Muscle of leg (tissue), 3 donors: ENCODE measurements at regions not wholly inside any gene's neighbourhood (a gene's known extent, or its start where the extent isn't known, plus 50 kb on each side); places are given as distances from the start of the nearest gene placed in this dataset.

Experiments
- DNase-seq: peaks from one replicate; pipeline ENCODE4 v3.0.0; 2013
- H3K27ac ChIP-seq: one replicate; pipeline ENCODE4 v1.5.1; 2013; ENCODE audit warnings: mild to moderate bottlenecking, low read length, control low read depth
- H3K27me3 ChIP-seq: one replicate; pipeline ENCODE4 v1.6.1; 2013; ENCODE audit warnings: low read length; ENCODE audit not compliant: control insufficient read depth, insufficient read depth
- H3K36me3 ChIP-seq: one replicate; pipeline ENCODE4 v1.6.1; 2013; ENCODE audit warnings: low read length; ENCODE audit not compliant: control insufficient read depth, insufficient read depth
- H3K4me1 ChIP-seq: one replicate; pipeline ENCODE4 v1.6.1; 2013; ENCODE audit warnings: low read length; ENCODE audit not compliant: control insufficient read depth, insufficient read depth
- H3K4me3 ChIP-seq: one replicate; pipeline ENCODE4 v1.5.1; 2013; ENCODE audit warnings: low read length, control low read depth
- H3K9me3 ChIP-seq: replicated peaks from 2 replicates; pipeline ENCODE4 v1.6.1; 2013; ENCODE audit warnings: low read depth, low read length; ENCODE audit not compliant: control insufficient read depth
- WGBS: methylation state at CpG from one replicate; pipeline ENCODE4 v1.1.5; 2013; ENCODE audit warnings: missing lambda C conversion rate; ENCODE audit not compliant: insufficient coverage; 5-methylcytosine and 5-hydroxymethylcytosine counted together

- no peak overlapping the region for H3K27ac ChIP-seq
- H3K4me1 ChIP-seq = no peaks in the 10 kb centered on the region
Observed at GRCh38 chr1:100627054-100627716, 89.2 kb downstream of the GPR88 start.

DNA sequence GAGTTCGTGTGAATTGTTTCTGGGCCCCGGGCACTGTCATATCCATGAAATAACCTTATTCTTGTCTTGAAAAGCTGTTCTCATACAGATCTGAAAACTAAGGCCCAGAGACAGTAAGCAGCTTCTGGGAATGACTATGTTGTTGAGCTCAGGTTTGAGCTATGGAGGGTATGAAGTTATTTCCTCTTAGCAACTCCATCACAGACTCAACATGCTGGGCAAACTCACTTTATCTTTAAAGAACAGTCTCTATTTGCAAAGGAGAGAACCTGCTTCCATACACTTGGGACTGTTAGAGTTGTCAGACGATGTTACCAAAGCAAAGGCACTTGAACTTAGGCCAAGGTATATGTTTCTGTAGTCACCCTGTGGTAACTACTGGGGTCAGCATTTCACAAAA lies 90.0 kb downstream of the GPR88 start:
- H3K4me1 ChIP-seq = no peaks in the 10 kb centered on the region
- no CpG with 5 or more reads among the region's 3 CpGs for WGBS
- no peak overlapping the region for H3K4me3 ChIP-seq
- H3K36me3 ChIP-seq = no peaks in the 10 kb centered on the region
- H3K9me3 ChIP-seq = no peaks in the 10 kb centered on the region
- no peak for DNase-seq
- H3K27ac ChIP-seq = no peak overlapping the region
- H3K27me3 ChIP-seq = no peaks in the 10 kb centered on the region

More at GRCh38 chr1:100627054-100627716, 89.2 kb downstream of the GPR88 start:
- DNase-seq = peak; percentile 33
- Histone ChIP-seq H3K36me3 (no peaks in the 10 kb centered on the region), H3K27me3 (no peaks in the 10 kb centered on the region), H3K4me3 (no peak overlapping the region), H3K9me3 (no peaks in the 10 kb centered on the region)
- 86% methylated on average over 4 of the region's 5 CpGs for WGBS

- Histone ChIP-seq H3K9me3 (no peaks in the 10 kb centered on the region), H3K4me3 (no peak overlapping the region), H3K36me3 (no peaks in the 10 kb centered on the region), H3K27ac (no peak overlapping the region), H3K27me3 (no peaks in the 10 kb centered on the region), H3K4me1 (no peaks in the 10 kb centered on the region)
- WGBS = 69% methylated on average over 3 of the region's 4 CpGs
- DNase-seq = no peak
Observed at GRCh38 chr1:100628631-100629081, 90.7 kb downstream of the GPR88 start.

GRCh38 chr1:100629391-100629790 lies 90.2 kb upstream of the VCAM1 start:
- no peak for DNase-seq
- Histone ChIP-seq H3K4me3 (no peak overlapping the region), H3K9me3 (no peaks in the 10 kb centered on the region), H3K27me3 (no peaks in the 10 kb centered on the region), H3K4me1 (no peaks in the 10 kb centered on the region), H3K27ac (no peak overlapping the region), H3K36me3 (no peaks in the 10 kb centered on the region)

DNA sequence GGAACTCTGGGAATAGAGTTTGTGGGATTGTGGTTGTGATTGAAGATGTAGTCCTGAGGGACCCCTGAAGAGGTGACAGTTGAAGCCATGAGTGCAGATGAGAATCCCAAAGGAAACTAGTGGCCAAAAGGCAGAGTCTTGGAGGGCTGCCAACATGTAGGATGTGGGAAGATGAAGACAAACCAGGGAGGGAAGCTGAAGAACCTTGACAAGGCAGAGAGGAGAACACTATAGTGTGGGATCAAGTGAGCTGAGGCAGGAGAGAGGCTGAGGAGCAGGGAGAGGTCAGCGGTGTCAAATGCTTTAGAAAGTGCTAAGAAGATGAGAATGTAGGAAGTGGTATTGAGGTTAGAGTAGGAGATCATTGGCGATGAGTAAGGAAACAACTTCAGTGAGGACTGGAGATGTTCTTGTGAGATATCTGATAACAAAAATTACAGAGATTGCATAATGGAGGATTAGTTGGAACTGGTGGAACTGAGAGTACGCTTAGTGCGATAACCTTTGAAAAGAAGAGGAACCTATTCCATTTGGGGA lies 88.5 kb upstream of the VCAM1 start:
- no peaks in the 10 kb centered on the region for H3K27me3 ChIP-seq
- H3K4me1 ChIP-seq = no peaks in the 10 kb centered on the region
- DNase-seq = peak; percentile 19
- H3K36me3 ChIP-seq = no peaks in the 10 kb centered on the region
- no peak overlapping the region for H3K4me3 ChIP-seq
- no peaks in the 10 kb centered on the region for H3K9me3 ChIP-seq
- WGBS = 69% methylated on average over 4 of the region's 4 CpGs
- no peak overlapping the region for H3K27ac ChIP-seq

GRCh38 chr1:100642826-100643225 lies 76.7 kb upstream of the VCAM1 start:
- Histone ChIP-seq H3K9me3 (peaks cover 5% of the 10 kb centered on the region), H3K4me3 (no peak overlapping the region), H3K27me3 (no peaks in the 10 kb centered on the region), H3K27ac (no peak overlapping the region), H3K4me1 (no peaks in the 10 kb centered on the region), H3K36me3 (no peaks in the 10 kb centered on the region)
- no peak for DNase-seq
- no CpG with 5 or more reads among the region's 2 CpGs for WGBS

DNA sequence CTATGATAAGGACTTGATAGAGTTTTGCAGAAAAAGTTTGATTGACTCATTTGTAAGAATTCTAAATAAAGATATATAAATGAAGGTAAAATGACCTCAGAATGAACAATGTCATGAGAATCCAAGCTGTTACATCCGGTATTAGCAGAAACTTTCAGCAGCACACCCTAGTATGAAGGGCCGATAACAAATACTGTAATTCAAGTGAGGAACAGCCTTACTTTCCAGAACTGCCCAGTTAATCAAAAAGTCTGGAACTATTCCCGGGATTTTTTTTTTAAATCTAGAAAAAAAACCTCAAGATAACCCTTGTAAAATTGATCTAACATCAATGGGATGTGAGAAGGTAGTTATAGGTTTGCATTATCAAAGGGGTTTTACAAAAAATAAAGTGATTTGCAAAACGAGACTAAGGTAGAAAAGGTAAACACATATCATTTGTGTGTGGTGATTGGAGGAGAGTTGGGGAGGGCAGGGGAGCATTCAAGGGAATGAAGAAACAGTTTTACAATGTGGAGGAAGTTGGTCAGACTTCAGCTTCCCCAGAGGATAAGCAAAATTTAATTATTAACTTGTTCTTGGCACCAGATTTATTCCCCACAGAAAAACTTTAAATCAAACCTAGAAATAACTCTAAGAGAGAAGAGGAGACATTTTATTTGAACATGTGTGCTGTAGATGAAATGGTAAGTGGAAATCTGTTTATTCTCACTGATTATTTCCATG lies 75.9 kb upstream of the VCAM1 start:
- DNase-seq = peak; percentile 77
- Histone ChIP-seq H3K4me1 (no peaks in the 10 kb centered on the region), H3K9me3 (peaks cover 10% of the 10 kb centered on the region), H3K36me3 (no peaks in the 10 kb centered on the region), H3K4me3 (no peak overlapping the region), H3K27me3 (no peaks in the 10 kb centered on the region), H3K27ac (no peak overlapping the region)
- WGBS = 25% methylated on average over 1 of the region's 4 CpGs

- Histone ChIP-seq H3K9me3 (peaks cover 16% of the 10 kb centered on the region), H3K27ac (no peak overlapping the region), H3K36me3 (no peaks in the 10 kb centered on the region), H3K27me3 (no peaks in the 10 kb centered on the region), H3K4me1 (no peaks in the 10 kb centered on the region), H3K4me3 (no peak overlapping the region)
- WGBS = no CpG with 5 or more reads among the region's 4 CpGs
- DNase-seq = peak; percentile 60
Observed at GRCh38 chr1:100646001-100646400, 73.5 kb upstream of the VCAM1 start.

DNA sequence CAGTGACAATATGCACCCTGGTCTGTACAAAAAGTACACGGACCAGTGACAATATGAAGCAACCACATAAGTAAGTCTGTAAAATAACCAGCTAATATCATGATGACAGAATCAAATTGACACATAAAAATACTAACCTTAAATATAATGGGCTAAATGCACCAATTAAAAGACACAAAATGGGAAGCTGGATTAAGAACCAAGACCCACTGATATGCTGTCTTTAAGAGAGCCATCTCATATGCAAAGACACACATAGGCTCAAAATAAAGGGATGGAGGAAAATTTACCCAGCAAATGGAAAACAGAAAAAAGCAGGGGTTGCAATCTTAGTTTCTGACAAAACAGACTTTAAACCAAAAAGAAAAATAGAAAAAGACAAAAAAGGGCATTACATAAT lies 70.4 kb upstream of the VCAM1 start:
- no peak overlapping the region for H3K27ac ChIP-seq
- no peak overlapping the region for H3K4me3 ChIP-seq
- no peaks in the 10 kb centered on the region for H3K4me1 ChIP-seq
- H3K9me3 ChIP-seq = peaks cover 16% of the 10 kb centered on the region
- no peaks in the 10 kb centered on the region for H3K27me3 ChIP-seq
- no peaks in the 10 kb centered on the region for H3K36me3 ChIP-seq
- WGBS = no CpG with 5 or more reads among the region's 1 CpG
- no peak for DNase-seq

DNA sequence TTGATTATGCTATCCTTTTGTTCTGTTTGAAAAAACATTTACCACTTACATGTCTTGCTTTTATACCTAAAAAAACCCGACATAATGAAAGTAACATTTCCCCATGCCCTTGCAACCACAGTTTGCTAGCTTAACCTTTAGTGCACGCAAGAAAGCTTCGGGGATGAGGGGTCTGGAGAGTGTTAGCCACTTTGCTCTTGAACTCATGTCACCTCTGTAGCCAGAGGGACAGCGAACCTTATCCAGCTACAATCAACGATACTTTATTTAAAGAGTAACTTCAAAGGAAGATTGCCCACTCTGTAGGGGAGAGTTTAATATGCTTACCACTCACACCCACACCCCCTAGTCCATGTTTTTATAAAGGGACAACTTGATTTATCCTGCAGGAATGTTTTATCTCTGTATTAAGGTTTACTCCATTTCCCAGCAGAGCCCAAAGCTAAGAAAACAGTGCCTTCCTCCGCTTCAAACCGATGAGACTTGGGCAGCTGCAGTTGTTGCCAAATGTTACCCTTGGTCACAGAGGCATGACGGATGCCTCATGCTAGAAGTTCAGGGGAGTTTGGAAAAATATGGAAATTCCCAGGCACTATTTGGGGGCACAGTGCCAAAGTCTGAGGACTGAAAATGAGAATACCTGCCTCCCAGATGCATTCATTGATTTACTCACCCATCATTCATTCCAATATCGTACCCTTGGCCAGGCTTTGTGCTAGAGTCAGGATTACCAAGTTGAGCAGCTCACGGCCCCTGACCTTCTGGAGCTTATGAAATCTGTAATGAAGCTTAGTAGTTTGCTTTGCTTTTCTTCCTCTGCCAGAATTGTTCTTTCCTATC lies 61.4 kb upstream of the VCAM1 start:
- DNase-seq = no peak
- Histone ChIP-seq H3K4me3 (no peak overlapping the region), H3K4me1 (no peaks in the 10 kb centered on the region), H3K9me3 (no peaks in the 10 kb centered on the region), H3K36me3 (no peaks in the 10 kb centered on the region), H3K27ac (no peak overlapping the region), H3K27me3 (no peaks in the 10 kb centered on the region)
- 56% methylated on average over 3 of the region's 10 CpGs for WGBS
